ENCODE measurements at regions not wholly inside any gene's neighbourhood (a gene's known extent, or its start where the extent isn't known, plus 50 kb on each side); places are given as distances from the start of the nearest gene placed in this dataset.

- no peak overlapping the region for H3K4me2 ChIP-seq (ENCODE audit: insufficient read depth, low read length)
- no peaks in the 10 kb centered on the region for H3K4me1 ChIP-seq (ENCODE audit: insufficient read depth, low read length)
- no peak overlapping the region for H3K4me3 ChIP-seq (ENCODE audit: insufficient read depth, low read length)
- H2AFZ ChIP-seq (ENCODE audit: low read length): no peak overlapping the region
- H3K27ac ChIP-seq (ENCODE audit: low read depth, low read length): no peak overlapping the region
- H3K79me2 ChIP-seq (ENCODE audit: insufficient read depth, low read length): no peaks in the 10 kb centered on the region
- DNase-seq (ENCODE audit: insufficient read length, low spot score, missing footprints): no peak
- TF ChIP-seq, protein P1, sequence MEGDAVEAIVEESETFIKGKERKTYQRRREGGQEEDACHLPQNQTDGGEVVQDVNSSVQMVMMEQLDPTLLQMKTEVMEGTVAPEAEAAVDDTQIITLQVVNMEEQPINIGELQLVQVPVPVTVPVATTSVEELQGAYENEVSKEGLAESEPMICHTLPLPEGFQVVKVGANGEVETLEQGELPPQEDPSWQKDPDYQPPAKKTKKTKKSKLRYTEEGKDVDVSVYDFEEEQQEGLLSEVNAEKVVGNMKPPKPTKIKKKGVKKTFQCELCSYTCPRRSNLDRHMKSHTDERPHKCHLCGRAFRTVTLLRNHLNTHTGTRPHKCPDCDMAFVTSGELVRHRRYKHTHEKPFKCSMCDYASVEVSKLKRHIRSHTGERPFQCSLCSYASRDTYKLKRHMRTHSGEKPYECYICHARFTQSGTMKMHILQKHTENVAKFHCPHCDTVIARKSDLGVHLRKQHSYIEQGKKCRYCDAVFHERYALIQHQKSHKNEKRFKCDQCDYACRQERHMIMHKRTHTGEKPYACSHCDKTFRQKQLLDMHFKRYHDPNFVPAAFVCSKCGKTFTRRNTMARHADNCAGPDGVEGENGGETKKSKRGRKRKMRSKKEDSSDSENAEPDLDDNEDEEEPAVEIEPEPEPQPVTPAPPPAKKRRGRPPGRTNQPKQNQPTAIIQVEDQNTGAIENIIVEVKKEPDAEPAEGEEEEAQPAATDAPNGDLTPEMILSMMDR (IDR thresholded peaks at IDR 0.05; ENCODE audit: extremely low read depth, low read depth, low read length): no peak
- no peaks in the 10 kb centered on the region for H3K27me3 ChIP-seq (ENCODE audit: insufficient read depth, low read length)
- no peaks in the 10 kb centered on the region for H3K9me3 ChIP-seq (ENCODE audit: low read depth, low read length)
- no peaks in the 10 kb centered on the region for H3K36me3 ChIP-seq (ENCODE audit: insufficient read depth, low read length)
- no peaks in the 10 kb centered on the region for H4K20me1 ChIP-seq (ENCODE audit: insufficient read depth, low read length)
Observed at GRCh38 chr13:104385404-104385803, 1319.2 kb upstream of the SLC10A2 start.

DNA sequence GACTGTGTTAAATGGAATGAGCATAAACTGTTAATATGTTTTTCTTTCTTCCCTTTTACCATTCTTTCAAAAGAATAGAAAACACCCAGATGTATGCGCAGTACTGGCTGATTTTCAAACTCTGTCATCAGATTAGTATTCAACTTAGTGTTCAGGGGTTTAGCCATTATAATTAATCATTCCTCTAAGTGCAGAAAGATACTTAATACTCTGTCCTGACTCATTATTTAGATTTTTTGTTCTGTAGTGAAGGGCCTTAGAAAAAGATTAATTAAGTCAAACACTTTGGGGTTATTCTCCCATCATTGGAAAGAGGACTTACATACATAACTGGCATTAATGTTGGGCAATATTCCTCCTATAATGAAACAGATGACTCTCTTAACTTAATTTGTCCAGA lies 1316.7 kb upstream of the SLC10A2 start:
- TF ChIP-seq, protein P1 (IDR thresholded peaks at IDR 0.05; ENCODE audit: extremely low read depth, low read depth, low read length): no peak
- Histone ChIP-seq H4K20me1 (ENCODE audit: insufficient read depth, low read length) (no peaks in the 10 kb centered on the region), H3K4me3 (ENCODE audit: insufficient read depth, low read length) (no peak overlapping the region), H3K27ac (ENCODE audit: low read depth, low read length) (no peak overlapping the region), H3K36me3 (ENCODE audit: insufficient read depth, low read length) (no peaks in the 10 kb centered on the region), H3K9me3 (ENCODE audit: low read depth, low read length) (no peaks in the 10 kb centered on the region), H3K79me2 (ENCODE audit: insufficient read depth, low read length) (no peaks in the 10 kb centered on the region), H3K4me1 (ENCODE audit: insufficient read depth, low read length) (no peaks in the 10 kb centered on the region), H2AFZ (ENCODE audit: low read length) (no peak overlapping the region), H3K4me2 (ENCODE audit: insufficient read depth, low read length) (no peak overlapping the region), H3K27me3 (ENCODE audit: insufficient read depth, low read length) (no peaks in the 10 kb centered on the region)
- DNase-seq (ENCODE audit: insufficient read length, low spot score, missing footprints): no peak

- DNase-seq (ENCODE audit: insufficient read length, low spot score, missing footprints): no peak
- H2AFZ ChIP-seq (ENCODE audit: low read length): no peak overlapping the region
- H3K4me2 ChIP-seq (ENCODE audit: insufficient read depth, low read length): no peak overlapping the region
- H3K79me2 ChIP-seq (ENCODE audit: insufficient read depth, low read length): no peaks in the 10 kb centered on the region
- no peaks in the 10 kb centered on the region for H3K27me3 ChIP-seq (ENCODE audit: insufficient read depth, low read length)
- H3K4me3 ChIP-seq (ENCODE audit: insufficient read depth, low read length): no peak overlapping the region
- H3K36me3 ChIP-seq (ENCODE audit: insufficient read depth, low read length): no peaks in the 10 kb centered on the region
- H3K27ac ChIP-seq (ENCODE audit: low read depth, low read length): no peak overlapping the region
- H3K9me3 ChIP-seq (ENCODE audit: low read depth, low read length): no peaks in the 10 kb centered on the region
- TF ChIP-seq, protein P1 (IDR thresholded peaks at IDR 0.05; ENCODE audit: extremely low read depth, low read depth, low read length): no peak
- H3K4me1 ChIP-seq (ENCODE audit: insufficient read depth, low read length): no peaks in the 10 kb centered on the region
- H4K20me1 ChIP-seq (ENCODE audit: insufficient read depth, low read length): no peaks in the 10 kb centered on the region
Observed at GRCh38 chr13:104376588-104376987, 1310.4 kb upstream of the SLC10A2 start.

DNA sequence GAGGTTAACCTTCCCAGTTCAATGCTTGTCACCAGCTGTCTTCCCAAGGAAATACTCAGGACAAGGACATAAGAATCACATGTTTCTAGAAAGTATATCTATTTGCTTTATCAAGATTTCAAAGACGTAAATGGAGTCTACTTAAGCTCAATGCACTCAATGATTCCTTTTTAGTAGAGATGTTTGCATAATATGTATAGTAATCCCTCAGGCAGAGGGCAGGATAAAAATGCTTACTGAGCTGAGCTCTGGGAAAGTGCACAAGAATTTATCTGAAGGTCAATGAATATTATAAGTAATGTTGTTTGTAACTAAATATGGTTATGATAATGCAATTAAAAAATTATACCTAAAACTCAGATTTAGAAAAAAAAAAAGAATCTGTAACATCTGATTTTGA lies 1309.4 kb upstream of the SLC10A2 start:
- H4K20me1 ChIP-seq (ENCODE audit: insufficient read depth, low read length): no peaks in the 10 kb centered on the region
- H2AFZ ChIP-seq (ENCODE audit: low read length): no peak overlapping the region
- H3K27me3 ChIP-seq (ENCODE audit: insufficient read depth, low read length): no peaks in the 10 kb centered on the region
- H3K9me3 ChIP-seq (ENCODE audit: low read depth, low read length): no peaks in the 10 kb centered on the region
- H3K4me3 ChIP-seq (ENCODE audit: insufficient read depth, low read length): no peak overlapping the region
- no peaks in the 10 kb centered on the region for H3K36me3 ChIP-seq (ENCODE audit: insufficient read depth, low read length)
- no peak for DNase-seq (ENCODE audit: insufficient read length, low spot score, missing footprints)
- H3K79me2 ChIP-seq (ENCODE audit: insufficient read depth, low read length): no peaks in the 10 kb centered on the region
- no peak overlapping the region for H3K27ac ChIP-seq (ENCODE audit: low read depth, low read length)
- no peak overlapping the region for H3K4me2 ChIP-seq (ENCODE audit: insufficient read depth, low read length)
- H3K4me1 ChIP-seq (ENCODE audit: insufficient read depth, low read length): no peaks in the 10 kb centered on the region
- TF ChIP-seq, protein P1 (IDR thresholded peaks at IDR 0.05; ENCODE audit: extremely low read depth, low read depth, low read length): no peak

Measured in osteoblast (primary cell).